Esophagus squamous epithelium (tissue), 4 donors: ENCODE measurements at regions not wholly inside any gene's neighbourhood (a gene's known extent, or its start where the extent isn't known, plus 50 kb on each side); places are given as distances from the start of the nearest gene placed in this dataset.

Source experiments
- CTCF ChIP-seq, 6 experiments: fragments of 450-650 bp in 4 of 6; fragments of 200-600 bp in 2 of 6; sonication (generic) in 2 of 6; IDR thresholded peaks; one replicate each; pipeline ENCODE4 v1.5.1; 2016 to 2019; ENCODE audit warnings: antibody characterized with exemption in 6 of 6, mild to moderate bottlenecking in 4 of 6, moderate library complexity in 4 of 6
- POLR2A ChIP-seq, 4 donors: fragments of 450-650 bp; IDR thresholded peaks; one replicate each; pipeline ENCODE4 v1.6.1; 2017; ENCODE audit warnings: antibody characterized with exemption in 4 of 4, mild to moderate bottlenecking in 4 of 4, moderate library complexity in 3 of 4

GRCh38 chr4:33188733-33189132, 2468.6 kb downstream of the PCDH7 start:
- no peak for TF ChIP-seq CTCF (IDR thresholded peaks at IDR 0.05)
- no peak for TF ChIP-seq POLR2A (IDR thresholded peaks at IDR 0.05)
